ENCODE measurements at regions not wholly inside any gene's neighbourhood (a gene's known extent, or its start where the extent isn't known, plus 50 kb on each side); places are given as distances from the start of the nearest gene placed in this dataset.

- H3K9me3 ChIP-seq (ENCODE audit: control insufficient read depth, insufficient read depth, low read depth, low read length) = no peaks in the 10 kb centered on the region
- H3K27ac ChIP-seq (ENCODE audit: low read length) = no peak overlapping the region
- DNase-seq (ENCODE audit: low read depth, low spot score) (no peak), ATAC-seq (no peak)
- BruUV-seq (replicated peaks) = no TSS peak
- TF ChIP-seq, protein P1, sequence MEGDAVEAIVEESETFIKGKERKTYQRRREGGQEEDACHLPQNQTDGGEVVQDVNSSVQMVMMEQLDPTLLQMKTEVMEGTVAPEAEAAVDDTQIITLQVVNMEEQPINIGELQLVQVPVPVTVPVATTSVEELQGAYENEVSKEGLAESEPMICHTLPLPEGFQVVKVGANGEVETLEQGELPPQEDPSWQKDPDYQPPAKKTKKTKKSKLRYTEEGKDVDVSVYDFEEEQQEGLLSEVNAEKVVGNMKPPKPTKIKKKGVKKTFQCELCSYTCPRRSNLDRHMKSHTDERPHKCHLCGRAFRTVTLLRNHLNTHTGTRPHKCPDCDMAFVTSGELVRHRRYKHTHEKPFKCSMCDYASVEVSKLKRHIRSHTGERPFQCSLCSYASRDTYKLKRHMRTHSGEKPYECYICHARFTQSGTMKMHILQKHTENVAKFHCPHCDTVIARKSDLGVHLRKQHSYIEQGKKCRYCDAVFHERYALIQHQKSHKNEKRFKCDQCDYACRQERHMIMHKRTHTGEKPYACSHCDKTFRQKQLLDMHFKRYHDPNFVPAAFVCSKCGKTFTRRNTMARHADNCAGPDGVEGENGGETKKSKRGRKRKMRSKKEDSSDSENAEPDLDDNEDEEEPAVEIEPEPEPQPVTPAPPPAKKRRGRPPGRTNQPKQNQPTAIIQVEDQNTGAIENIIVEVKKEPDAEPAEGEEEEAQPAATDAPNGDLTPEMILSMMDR (IDR thresholded peaks at IDR 0.05) = no peak
- TF ChIP-seq, protein P2, sequence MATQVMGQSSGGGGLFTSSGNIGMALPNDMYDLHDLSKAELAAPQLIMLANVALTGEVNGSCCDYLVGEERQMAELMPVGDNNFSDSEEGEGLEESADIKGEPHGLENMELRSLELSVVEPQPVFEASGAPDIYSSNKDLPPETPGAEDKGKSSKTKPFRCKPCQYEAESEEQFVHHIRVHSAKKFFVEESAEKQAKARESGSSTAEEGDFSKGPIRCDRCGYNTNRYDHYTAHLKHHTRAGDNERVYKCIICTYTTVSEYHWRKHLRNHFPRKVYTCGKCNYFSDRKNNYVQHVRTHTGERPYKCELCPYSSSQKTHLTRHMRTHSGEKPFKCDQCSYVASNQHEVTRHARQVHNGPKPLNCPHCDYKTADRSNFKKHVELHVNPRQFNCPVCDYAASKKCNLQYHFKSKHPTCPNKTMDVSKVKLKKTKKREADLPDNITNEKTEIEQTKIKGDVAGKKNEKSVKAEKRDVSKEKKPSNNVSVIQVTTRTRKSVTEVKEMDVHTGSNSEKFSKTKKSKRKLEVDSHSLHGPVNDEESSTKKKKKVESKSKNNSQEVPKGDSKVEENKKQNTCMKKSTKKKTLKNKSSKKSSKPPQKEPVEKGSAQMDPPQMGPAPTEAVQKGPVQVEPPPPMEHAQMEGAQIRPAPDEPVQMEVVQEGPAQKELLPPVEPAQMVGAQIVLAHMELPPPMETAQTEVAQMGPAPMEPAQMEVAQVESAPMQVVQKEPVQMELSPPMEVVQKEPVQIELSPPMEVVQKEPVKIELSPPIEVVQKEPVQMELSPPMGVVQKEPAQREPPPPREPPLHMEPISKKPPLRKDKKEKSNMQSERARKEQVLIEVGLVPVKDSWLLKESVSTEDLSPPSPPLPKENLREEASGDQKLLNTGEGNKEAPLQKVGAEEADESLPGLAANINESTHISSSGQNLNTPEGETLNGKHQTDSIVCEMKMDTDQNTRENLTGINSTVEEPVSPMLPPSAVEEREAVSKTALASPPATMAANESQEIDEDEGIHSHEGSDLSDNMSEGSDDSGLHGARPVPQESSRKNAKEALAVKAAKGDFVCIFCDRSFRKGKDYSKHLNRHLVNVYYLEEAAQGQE (IDR thresholded peaks at IDR 0.05; ENCODE audit: insufficient read depth in 1 of 2, low read depth in 2 of 2, low read length in 1 of 2) = no peak
- TF ChIP-seq TCF7L2 (IDR thresholded peaks at IDR 0.05; ENCODE audit: low read depth, low read length) (no peak), POLR2AphosphoS5 (IDR thresholded peaks at IDR 0.05; ENCODE audit: low read depth, low read length) (no peak), SIN3A (IDR thresholded peaks at IDR 0.05; ENCODE audit: borderline replicate concordance, insufficient read depth, low read depth, low read length) (no peak)
- peaks cover 12% of the 10 kb centered on the region for H3K27me3 ChIP-seq (ENCODE audit: control insufficient read depth, insufficient read depth, low read length)
- in situ Hi-C loops (cut with HindIII; ENCODE audit: low pct_unique_long_range_greater_than_20kb, low sequenced_read_pairs) (no loop called here), intact Hi-C loops (cut with micrococcal nuclease; ENCODE audit: unreplicated experiment) (no loop called here)
- peaks cover 4% of the 10 kb centered on the region; the same call in 1 of the 2 replicates for H3K4me1 ChIP-seq (ENCODE audit: control insufficient read depth, insufficient read depth, low read length)
- ChIA-PET POLR2A (no interaction called here), CTCF (interaction anchor here (0.6 kb wide), 1 partner anchor 121 kb away, joined by 12 read pairs; no protein-coding TSS in a partner anchor)
- no peak overlapping the region for H3K4me3 ChIP-seq (ENCODE audit: low read depth in 2 of 2, low read length in 2 of 2)
- no peaks in the 10 kb centered on the region for H3K36me3 ChIP-seq (ENCODE audit: control insufficient read depth, insufficient read depth, low read length)
Measured at GRCh38 chr17:79223953-79224352, 149.3 kb downstream of the ENGASE start.

- POLR2A ChIA-PET = no interaction called here
- in situ Hi-C loops (cut with HindIII; ENCODE audit: low pct_unique_long_range_greater_than_20kb, low sequenced_read_pairs) = no loop called here
- TF ChIP-seq, protein P2 (IDR thresholded peaks at IDR 0.05; ENCODE audit: insufficient read depth in 1 of 2, low read depth in 2 of 2, low read length in 1 of 2) = no peak
- TF ChIP-seq, protein P1 (IDR thresholded peaks at IDR 0.05) = no peak
- TF ChIP-seq TCF7L2 (IDR thresholded peaks at IDR 0.05; ENCODE audit: low read depth, low read length) (no peak), SIN3A (IDR thresholded peaks at IDR 0.05; ENCODE audit: borderline replicate concordance, insufficient read depth, low read depth, low read length) (no peak), POLR2AphosphoS5 (IDR thresholded peaks at IDR 0.05; ENCODE audit: low read depth, low read length) (no peak)
Measured at GRCh38 chr17:79223471-79223870, 148.8 kb downstream of the ENGASE start.

More at GRCh38 chr17:79223471-79223870, 148.8 kb downstream of the ENGASE start:
- ATAC-seq = no peak
- Histone ChIP-seq H3K27me3 (ENCODE audit: control insufficient read depth, insufficient read depth, low read length) (peaks cover 12% of the 10 kb centered on the region), H3K4me3 (ENCODE audit: low read depth in 2 of 2, low read length in 2 of 2) (no peak overlapping the region), H3K4me1 (ENCODE audit: control insufficient read depth, insufficient read depth, low read length) (peaks cover 4% of the 10 kb centered on the region; the same call in 1 of the 2 replicates), H3K9me3 (ENCODE audit: control insufficient read depth, insufficient read depth, low read depth, low read length) (no peaks in the 10 kb centered on the region), H3K36me3 (ENCODE audit: control insufficient read depth, insufficient read depth, low read length) (no peaks in the 10 kb centered on the region), H3K27ac (ENCODE audit: low read length) (no peak overlapping the region)
- intact Hi-C loops (cut with micrococcal nuclease; ENCODE audit: unreplicated experiment) = no loop called here
- DNase-seq (ENCODE audit: low read depth, low spot score) = no peak
- no TSS peak for BruUV-seq (replicated peaks)
- CTCF ChIA-PET = no interaction called here
